ENCODE measurements at regions not wholly inside any gene's neighbourhood (a gene's known extent, or its start where the extent isn't known, plus 50 kb on each side); places are given as distances from the start of the nearest gene placed in this dataset.

DNA sequence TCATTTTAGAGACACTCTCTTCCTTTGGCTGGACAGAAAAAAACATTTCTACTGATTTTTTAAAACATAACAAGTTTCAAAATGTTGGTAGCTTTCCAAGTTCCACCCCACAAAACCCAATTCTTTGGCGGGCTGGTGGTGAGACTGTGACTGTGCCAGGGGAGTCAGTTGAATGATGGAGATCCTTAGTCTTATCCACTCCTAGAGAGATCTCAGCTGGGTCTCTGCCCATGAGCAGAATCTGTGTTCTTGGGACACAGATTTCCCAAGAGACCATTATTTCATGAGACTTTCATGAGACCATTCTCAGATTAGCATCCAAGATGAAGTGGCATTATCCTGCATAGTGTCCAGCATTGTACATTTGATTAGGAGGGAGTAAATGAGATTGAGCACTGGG, 135.1 kb upstream of the NPHP3 start:
- no peak overlapping the region for H3K4me3 ChIP-seq (ENCODE audit: low read depth, low read length)
- no peak for TF ChIP-seq CTCF (IDR thresholded peaks at IDR 0.05; ENCODE audit: control insufficient read depth, extremely low read depth, insufficient read depth)
- DNase-seq (ENCODE audit: low read depth): no peak

GRCh38 chr3:132854856-132855535, 132.8 kb upstream of the NPHP3 start:
- H3K4me3 ChIP-seq (ENCODE audit: low read depth, low read length): no peak overlapping the region
- DNase-seq (ENCODE audit: low read depth): no peak

GRCh38 chr3:132847849-132848625, 125.8 kb upstream of the NPHP3 start:
- DNase-seq (ENCODE audit: low read depth): no peak
- no peak for TF ChIP-seq CTCF (IDR thresholded peaks at IDR 0.05; ENCODE audit: control insufficient read depth, extremely low read depth, insufficient read depth)
- H3K4me3 ChIP-seq (ENCODE audit: low read depth, low read length): no peak overlapping the region

More at GRCh38 chr3:132854856-132855535, 132.8 kb upstream of the NPHP3 start:
- TF ChIP-seq CTCF (IDR thresholded peaks at IDR 0.05; ENCODE audit: control insufficient read depth, extremely low read depth, insufficient read depth): no peak

- H3K4me3 ChIP-seq (ENCODE audit: low read depth, low read length): no peak overlapping the region
- TF ChIP-seq CTCF (IDR thresholded peaks at IDR 0.05; ENCODE audit: control insufficient read depth, extremely low read depth, insufficient read depth): no peak
- no peak for DNase-seq (ENCODE audit: low read depth)
These were observed 121.8 kb upstream of the NPHP3 start for GRCh38 chr3:132843851-132844553.

- H3K4me3 ChIP-seq (ENCODE audit: low read depth, low read length): no peak overlapping the region
- no peak for DNase-seq (ENCODE audit: low read depth)
- TF ChIP-seq CTCF (IDR thresholded peaks at IDR 0.05; ENCODE audit: control insufficient read depth, extremely low read depth, insufficient read depth): no peak
These were observed 121.1 kb upstream of the NPHP3 start for GRCh38 chr3:132843349-132843748.

GRCh38 chr3:132841621-132842020, 119.4 kb upstream of the NPHP3 start:
- no peak for DNase-seq (ENCODE audit: low read depth)
- TF ChIP-seq CTCF (IDR thresholded peaks at IDR 0.05; ENCODE audit: control insufficient read depth, extremely low read depth, insufficient read depth): no peak
- H3K4me3 ChIP-seq (ENCODE audit: low read depth, low read length): no peak overlapping the region

All from LNCaP clone FGC (cell line).